GM18519 (cell line): ENCODE measurements at regions not wholly inside any gene's neighbourhood (a gene's known extent, or its start where the extent isn't known, plus 50 kb on each side); places are given as distances from the start of the nearest gene placed in this dataset.

Experiments used
- ATAC-seq: cut with Tn5 transposase; IDR thresholded peaks from one replicate; pipeline ENCODE4 v1.9.1; 2021; ENCODE audit warnings: mild to moderate bottlenecking, moderate library complexity; ENCODE audit not compliant: unreplicated experiment, low FRiP score

DNA sequence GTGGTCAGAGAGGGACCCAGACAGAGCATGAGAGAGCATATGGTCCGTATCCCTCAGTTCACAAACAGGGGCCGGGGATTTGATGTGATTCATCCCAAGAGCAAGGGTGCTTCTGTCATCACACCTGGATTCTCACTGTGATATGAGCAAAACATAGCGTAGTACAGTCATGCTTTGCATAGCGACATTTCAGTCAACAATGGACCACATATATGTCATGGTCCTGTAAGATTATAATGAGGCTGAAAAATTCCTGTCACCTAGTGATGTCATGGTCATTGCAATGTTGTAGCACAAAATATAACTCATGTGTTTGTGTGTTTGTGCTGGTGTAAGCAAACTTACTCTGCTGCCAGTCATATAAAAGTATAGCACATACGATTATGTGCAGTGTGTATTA, 207.4 kb upstream of the CDH13 start:
- ATAC-seq = no peak

DNA sequence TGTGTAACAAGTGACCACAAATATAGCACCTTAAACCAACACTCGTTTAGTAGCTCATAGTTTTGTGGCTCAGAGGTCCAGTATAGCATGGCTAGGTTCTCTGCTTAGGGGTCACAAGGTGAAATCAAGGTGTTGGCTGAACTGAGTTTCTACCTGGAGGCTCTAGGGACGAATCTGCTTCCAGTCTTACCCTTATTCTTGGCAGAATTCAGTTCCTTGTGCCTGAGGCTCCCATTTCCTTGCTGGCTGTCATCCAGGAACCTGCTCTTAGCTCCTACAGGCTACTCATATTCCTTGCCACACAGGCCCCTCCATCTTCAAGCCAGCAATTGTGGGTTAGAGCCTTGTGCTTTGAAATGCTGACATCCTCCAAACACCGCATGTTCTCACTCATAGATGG, 212.3 kb upstream of the CDH13 start:
- no peak for ATAC-seq

DNA sequence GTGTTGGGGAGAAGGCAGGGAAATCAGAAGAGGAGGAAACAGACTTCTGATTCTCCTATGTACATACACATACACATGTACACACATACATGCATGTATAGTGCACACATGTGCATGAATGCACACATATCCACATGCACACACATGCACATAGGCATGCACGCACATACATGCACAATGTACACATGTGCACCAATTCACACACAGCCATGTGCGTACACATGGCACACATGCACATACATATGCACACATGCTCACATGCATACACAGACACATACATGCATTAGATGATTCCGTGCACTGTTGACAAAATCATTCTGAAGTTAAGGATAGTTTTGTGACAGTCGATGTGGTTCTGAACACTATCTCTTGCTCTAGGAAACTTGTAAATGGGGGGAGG, 214.0 kb upstream of the CDH13 start:
- ATAC-seq = no peak

DNA sequence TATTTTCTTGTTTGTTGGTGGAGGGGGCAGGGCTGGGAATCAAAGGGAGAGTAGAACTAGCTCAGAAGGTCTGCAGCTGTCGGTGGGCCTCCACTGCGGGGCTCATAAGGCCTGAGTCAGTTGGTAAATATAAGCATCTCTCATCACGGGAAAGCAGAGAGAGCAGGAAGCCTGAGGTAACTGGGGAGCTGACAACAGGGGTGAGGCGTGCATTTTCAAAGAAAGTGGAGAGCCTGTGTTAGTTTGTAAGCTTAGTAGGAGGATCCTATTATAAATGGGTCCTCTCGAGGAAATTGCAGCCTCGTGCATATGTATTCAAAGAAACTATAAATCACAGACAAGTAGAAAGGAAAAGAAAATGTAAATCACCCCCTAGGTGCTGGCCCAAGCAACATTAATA, 221.0 kb upstream of the CDH13 start:
- ATAC-seq = no peak

DNA sequence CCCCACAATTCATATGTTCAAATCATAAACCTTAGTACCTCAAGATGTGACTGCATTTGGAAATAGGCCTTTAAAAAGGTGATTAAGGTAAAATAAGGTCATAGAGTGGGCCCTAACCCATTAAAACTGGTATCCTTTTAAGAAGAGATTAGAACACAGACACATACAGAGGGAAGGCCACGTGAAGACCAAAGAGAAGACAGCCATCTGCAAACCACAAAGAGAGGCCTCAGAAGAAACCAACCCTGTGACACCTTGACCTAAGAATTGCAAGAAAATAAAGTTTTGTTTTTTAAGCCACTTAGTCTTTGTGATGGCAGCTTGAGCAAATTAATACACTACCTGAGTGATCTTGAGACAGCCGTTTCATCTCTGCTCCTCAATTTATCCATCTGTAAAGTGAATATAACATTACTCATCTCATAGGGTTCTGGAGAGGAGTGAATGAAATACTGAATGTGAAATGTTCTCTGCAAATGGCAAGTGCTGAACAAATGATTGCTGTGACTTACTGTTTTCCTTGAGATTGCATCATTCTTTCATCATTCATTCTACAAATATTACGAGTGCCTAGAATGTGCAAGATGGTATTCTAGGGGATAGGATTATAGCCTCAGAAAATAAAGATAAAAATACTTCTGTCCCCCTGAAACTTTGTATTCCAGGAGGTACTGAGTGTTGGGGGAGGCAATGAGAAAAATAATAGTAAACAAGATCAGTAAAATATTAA, 222.0 kb upstream of the CDH13 start:
- ATAC-seq = no peak

DNA sequence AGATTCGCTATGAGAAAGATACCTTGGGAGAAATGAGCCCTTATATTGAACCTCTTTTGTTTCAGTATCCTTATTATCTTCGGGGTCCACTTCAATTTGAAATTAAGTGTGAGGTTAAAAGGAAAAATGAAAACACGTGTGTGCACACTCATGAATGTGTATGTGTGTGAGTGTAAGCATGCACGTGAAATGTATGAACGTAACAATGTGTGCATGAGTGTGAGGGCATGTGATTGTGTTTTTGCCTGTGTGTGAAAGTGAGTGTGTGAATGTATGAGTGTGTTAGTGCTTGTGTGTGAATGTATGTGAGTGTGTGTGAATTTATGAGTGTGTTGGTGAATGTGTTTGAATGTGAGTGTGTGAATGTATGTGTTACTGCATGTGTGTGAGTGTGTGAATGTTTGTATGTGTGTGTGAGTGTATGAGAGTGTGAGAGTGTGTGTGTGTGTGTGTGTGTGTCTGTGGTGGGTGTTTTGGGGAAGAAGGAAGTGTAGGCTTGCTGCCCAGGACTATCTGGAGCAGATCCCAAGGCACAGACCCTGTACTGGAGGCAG, 224.0 kb upstream of the CDH13 start:
- no peak for ATAC-seq

DNA sequence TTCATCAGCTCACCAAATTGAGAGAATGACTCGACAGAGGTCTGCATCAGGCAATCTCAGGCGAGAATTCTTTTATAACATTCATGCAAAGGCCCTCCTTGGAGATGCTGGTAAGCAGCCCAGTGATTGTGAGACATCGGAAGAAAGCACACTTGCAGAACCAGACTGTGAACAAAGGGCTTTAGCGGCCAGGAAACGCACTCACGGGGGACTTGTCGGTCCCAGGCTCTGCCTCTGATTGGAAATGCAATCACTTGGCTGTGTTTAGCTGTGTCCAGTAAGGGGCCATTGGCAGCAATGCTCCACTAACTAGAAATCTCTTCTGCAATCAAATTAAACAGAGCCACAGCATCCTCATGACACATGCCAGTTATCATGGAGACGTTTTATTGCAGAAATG, 226.7 kb upstream of the CDH13 start:
- ATAC-seq = no peak

DNA sequence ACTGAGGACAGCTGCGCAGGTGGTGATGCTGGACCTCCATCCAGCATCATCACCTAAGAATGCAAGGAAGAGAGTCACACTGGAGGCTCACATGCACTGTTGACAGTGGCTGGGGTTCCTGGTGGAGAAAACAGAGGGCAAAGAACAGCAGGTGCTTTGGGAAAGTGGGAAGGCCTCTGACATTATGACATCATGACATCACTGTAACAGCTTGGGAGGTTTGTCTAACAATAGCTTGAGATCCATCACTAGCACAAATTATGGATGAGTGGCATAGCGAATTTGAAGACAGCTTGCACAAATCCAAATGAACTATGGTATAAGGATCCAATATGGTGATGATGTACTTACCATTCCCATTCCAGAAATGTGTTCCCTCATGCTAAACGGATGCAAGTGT, 226.5 kb upstream of the MPHOSPH6 start:
- no peak for ATAC-seq

DNA sequence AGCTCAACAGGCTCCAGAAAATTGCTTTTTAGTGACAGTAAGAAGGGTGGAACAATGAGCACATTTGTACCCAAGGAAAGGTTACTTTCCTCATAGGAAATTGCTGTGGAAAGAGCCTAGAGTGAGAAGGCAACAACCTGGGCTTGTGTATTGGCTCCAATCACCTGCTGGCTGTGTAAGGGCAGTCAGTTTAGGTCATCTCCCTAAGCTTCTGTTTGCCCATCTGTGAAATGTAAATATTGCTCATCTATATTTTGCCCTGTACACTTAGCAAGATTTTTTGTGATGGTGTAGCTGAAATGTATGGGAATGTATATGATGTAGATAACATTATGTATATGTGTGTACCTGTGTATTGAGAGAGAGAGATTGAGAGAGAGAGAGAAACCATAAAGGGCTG, 225.2 kb upstream of the MPHOSPH6 start:
- ATAC-seq = no peak

DNA sequence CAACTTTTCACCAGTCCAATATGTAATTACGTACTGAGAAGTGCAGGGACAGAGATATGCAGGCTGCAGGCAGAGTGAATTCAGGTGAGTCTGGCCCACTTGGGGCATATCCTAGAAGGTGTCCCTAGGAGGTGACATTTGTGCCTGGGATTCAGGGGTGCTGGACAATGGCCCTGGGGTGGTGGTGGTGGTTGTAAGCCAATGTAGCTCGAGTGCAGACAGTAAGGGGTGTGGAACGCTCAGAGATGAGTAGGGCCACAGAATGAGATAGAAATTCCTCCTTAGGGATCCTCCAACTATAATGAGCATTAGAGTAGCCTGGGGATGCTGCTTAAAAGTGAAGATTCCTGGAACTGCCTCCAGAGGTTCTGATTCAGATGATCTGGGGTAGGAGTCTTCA, 221.7 kb upstream of the MPHOSPH6 start:
- no peak for ATAC-seq

DNA sequence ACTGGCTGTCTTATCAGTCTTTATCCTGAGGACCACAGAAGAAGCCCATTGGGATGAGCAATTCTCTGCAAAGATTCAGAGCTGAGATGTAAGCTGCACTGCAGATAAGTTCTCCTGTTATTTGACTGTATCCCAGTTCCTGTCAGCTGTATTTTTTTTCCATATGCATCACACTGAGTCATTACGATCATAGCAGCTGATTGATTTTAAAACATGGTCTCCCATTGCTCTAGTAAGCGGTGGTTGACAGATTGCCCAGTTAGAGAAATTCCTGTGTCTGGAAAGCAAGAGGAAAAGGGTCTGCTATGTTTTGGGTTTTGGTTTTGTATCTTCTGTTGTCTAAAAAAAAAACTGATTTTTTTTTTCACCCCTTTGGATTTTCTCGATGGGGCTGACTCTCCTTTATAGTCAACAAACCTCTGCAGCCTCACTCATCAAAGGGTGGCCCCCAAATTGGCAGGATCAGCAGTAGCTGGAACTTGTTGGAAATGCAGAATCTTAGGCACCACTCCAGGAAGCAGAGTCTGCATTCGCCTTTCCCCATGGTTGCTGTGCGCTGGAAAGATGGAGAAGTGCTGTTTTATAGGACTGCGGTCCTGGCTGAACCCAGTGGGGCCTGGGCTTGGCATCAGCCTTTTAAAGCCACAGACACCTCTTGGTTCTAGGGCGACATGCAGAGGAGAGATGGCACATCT, 220.1 kb upstream of the MPHOSPH6 start:
- ATAC-seq = no peak

DNA sequence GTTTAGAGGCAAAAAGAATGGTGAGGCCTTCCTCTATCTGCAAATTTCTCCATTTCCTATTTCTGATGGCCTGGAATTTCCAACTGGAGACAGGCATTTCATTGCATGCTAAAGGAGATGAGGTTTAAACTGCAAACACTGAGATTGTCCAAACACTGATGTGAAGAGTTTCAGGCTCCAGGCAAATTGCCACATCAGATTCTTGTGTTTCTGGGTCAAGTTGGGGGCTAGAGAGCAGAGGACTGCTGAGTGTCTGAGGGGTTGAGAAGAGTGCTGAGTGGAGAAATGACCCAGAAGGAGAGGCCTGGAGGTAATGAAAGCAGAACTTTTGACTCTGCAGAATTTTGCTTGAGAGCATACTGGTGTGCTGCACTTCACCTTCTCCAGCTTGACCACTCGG, 216.7 kb upstream of the MPHOSPH6 start:
- ATAC-seq = no peak

DNA sequence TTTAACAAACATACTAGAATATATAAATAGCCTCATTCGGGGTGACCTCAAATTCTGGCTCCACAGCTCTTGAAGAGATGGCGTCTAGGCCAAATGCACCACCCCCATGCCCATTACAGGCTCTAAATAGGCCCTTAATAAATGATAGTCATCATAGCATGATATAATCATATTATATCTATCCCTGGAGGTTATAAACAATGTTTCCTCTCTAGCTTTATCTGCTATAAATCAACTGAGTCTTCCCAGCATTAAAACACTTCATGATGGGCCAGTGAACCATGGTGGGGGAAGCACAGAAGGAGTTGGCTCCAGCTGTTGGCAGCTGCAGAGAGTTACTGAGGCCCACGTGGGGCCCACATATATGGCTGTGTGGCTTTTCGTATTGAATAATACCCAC, 214.9 kb upstream of the MPHOSPH6 start:
- ATAC-seq = no peak

DNA sequence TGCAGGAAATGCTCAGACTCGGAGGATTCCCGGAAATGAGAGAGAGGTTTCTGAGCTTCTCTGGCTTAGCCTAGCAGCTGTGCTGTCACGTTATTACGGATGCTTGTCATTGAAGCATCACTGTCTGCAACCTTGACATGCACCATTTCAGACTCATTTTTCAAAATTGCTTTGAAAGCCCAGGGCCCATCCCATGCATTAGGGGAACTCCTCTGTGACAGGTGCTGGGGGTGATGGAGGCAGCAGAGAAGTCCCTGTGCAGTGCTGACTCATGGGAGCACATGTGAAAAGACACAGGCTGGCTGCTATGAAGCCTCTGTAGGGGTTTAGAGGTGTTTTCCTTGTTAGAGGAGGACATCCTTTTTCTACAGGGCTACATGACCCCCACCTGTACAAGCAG, 214.0 kb upstream of the MPHOSPH6 start:
- no peak for ATAC-seq

DNA sequence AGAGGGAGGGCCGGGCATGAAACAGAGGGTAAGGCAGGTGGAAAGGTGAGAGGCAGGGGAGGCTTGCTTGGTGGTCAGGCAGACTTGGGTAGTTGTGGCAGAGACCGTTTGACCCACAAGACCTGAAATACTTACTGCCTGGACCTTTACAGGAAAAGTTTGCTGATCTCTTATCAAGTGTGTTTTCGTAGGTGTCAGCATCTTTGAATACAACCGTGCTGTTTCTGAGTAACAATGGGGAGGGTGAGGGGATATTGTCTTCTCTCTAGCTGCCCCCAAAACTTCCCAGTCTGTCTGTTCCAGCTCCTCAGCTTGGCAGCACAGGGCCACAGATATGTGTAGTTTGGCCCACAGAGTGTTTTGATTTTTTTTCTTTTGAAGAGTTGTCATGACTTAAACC, 212.5 kb upstream of the MPHOSPH6 start:
- no peak for ATAC-seq

DNA sequence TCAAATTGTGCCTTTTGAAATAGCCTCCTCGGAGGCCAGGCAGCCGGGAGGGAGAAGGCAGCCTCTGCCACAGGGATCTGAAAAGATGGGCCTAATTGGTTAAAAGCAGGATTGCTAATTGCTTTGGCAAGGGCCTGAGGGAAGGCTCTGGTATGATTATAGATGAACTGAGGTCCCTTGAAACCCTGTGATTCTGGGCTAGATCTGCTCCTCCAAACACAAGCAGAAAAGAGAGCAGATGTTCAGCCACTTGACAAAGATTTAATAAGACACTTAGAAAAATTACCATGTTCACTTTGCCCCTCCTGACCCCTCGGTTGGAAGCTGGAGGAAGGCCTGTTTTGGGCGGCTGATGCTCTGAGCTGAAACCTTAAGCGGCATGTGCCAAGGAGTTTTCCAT, 209.5 kb upstream of the MPHOSPH6 start:
- ATAC-seq = no peak

DNA sequence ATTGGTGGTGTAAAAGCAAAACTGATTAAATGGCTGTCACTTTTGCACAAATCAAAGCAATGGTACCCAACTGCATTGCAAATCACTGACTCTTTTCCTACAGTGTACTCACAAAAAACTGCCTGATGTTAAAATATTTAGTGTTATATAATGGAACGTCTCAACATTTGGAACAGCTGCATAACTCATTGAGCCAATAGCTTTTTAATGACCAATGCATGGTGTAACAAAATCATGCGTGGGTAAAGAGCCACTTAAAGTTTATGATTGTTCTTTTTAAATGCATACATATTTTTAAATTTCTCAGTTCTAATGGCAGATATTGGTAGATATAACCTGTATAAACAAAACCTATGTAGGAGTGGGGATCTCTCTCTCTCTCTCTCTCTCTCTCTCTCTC, 204.0 kb upstream of the MPHOSPH6 start:
- ATAC-seq = no peak

DNA sequence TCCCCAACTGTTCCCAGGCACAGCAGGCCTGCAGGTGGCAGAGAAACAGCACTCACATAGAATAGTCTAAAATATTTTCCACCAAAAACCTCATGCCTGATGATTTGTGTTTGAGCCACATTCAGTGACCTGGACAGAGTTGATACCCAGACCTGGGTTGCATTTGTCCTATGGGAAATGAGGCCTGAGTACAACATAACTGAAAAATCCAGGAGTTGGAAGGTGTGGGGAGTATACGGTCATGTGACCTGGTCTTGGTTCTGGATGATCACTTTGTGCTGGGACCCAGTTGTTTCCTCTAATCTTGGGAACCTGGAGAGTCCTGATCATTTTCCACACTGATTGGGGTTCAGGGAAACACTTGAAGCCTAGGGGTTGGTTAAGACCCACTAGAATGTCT, 200.3 kb upstream of the MPHOSPH6 start:
- no peak for ATAC-seq

DNA sequence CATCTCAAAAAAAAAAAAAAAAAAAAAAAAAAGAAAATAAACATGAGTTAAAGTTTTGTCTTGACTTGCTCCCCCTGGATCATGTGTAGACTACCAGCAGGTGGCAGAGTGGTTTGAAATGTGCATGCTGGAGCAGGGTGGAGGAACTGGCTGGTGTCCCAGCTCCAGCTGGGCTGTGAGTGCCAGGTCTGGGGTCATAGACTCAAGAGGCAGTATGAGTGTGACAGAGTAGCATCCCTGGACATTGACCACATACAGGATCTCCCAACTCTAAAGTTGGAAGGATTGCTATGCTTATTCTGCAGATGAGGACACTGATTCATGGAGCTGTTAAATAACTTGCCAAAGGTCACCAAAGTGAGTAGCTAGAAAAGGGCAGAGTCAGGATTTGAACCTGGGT, 198.0 kb upstream of the MPHOSPH6 start:
- no peak for ATAC-seq

DNA sequence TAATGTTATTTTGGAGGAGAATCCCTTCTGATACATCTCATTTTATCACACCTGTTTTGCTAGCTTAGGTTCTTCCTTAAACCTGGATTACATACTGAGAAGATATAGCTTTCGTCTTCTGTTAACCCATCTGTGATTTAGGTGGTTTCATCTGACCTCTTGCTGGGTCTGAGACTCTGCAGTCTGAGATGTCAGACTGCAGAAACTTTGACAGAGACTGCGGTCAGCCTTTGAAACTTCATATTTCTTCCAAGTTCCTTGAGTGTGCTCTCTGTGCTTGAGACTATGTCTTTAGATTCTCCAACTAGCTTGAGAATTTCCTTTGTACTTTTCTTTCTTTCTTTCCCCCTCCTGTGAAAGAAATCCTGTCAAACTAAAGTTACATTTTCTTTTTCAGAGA, 196.4 kb upstream of the MPHOSPH6 start:
- ATAC-seq = no peak

DNA sequence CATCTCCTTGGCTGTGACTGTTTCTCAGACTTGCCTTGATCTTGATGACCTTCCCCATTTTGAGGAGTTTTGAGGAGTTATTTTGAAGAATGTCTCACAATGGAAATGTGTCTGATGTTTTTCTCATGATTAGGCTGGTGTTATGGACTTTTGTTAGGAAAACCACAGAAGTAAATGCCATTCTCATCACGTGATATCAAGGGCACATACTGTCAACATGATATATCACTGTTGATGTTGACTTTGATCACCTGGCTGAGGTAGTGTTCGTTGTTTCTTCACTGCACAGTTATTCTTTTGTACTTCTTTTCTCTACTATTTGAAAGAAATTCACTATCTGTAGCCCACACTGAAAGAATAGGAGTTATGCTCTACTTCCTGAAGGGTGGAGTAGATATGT, 194.7 kb upstream of the MPHOSPH6 start:
- no peak for ATAC-seq
